ENCODE measurements at regions not wholly inside any gene's neighbourhood (a gene's known extent, or its start where the extent isn't known, plus 50 kb on each side); places are given as distances from the start of the nearest gene placed in this dataset.
A peak's percentile ranks its signal among the peaks of the same experiment; 100 is the strongest.

GRCh38 chr3:146881966-146882760 is 277.0 kb upstream of the PLSCR5 start:
- Histone ChIP-seq H3K36me3 (no peaks in the 10 kb centered on the region), H3K4me3 (no peak overlapping the region), H3K9me3 (no peaks in the 10 kb centered on the region), H3K27me3 (no peaks in the 10 kb centered on the region), H3K4me1 (no peaks in the 10 kb centered on the region), H3K27ac (no peak overlapping the region)
- TF ChIP-seq CTCF (IDR thresholded peaks at IDR 0.05) (no peak), POLR2A (IDR thresholded peaks at IDR 0.05) (no peak)
- intact Hi-C loops (cut with DNase I) = no loop called here
- DNase-seq (no peak), ATAC-seq (no peak)
- WGBS (ENCODE audit: insufficient coverage, low coverage, low lambda C conversion rate, missing lambda C conversion rate) = 48% methylated on average over 3 of the region's 3 CpGs

- Histone ChIP-seq H3K4me3 (no peak overlapping the region), H3K27me3 (no peaks in the 10 kb centered on the region), H3K36me3 (no peaks in the 10 kb centered on the region), H3K9me3 (no peaks in the 10 kb centered on the region), H3K4me1 (no peaks in the 10 kb centered on the region), H3K27ac (no peak overlapping the region)
- TF ChIP-seq CTCF (IDR thresholded peaks at IDR 0.05) = no peak
- TF ChIP-seq POLR2A (IDR thresholded peaks at IDR 0.05) = no peak
- 60% methylated on average over 6 of the region's 6 CpGs for WGBS (ENCODE audit: insufficient coverage, low coverage, low lambda C conversion rate, missing lambda C conversion rate)
- DNase-seq (peak in 1 of 3 donors; percentile 33), ATAC-seq (no peak)
- intact Hi-C loops (cut with DNase I) = no loop called here
These were observed 276.2 kb upstream of the PLSCR5 start for GRCh38 chr3:146881356-146881755.

GRCh38 chr3:146873748-146874147 is 268.6 kb upstream of the PLSCR5 start:
- no peak overlapping the region for H3K27ac ChIP-seq
- no peak for TF ChIP-seq CTCF (IDR thresholded peaks at IDR 0.05)
- no peak for TF ChIP-seq POLR2A (IDR thresholded peaks at IDR 0.05)
- intact Hi-C loops (cut with DNase I) = no loop called here
- no peaks in the 10 kb centered on the region for H3K36me3 ChIP-seq
- no peak overlapping the region for H3K4me3 ChIP-seq
- no peaks in the 10 kb centered on the region for H3K4me1 ChIP-seq
- no peak for ATAC-seq
- H3K9me3 ChIP-seq = no peaks in the 10 kb centered on the region
- DNase-seq = no peak
- no peaks in the 10 kb centered on the region for H3K27me3 ChIP-seq

GRCh38 chr3:146865175-146865755 is 260.1 kb upstream of the PLSCR5 start:
- Histone ChIP-seq H3K9me3 (no peaks in the 10 kb centered on the region), H3K4me1 (no peaks in the 10 kb centered on the region), H3K27ac (no peak overlapping the region), H3K4me3 (no peak overlapping the region), H3K27me3 (no peaks in the 10 kb centered on the region), H3K36me3 (no peaks in the 10 kb centered on the region)
- 32% methylated on average over 7 of the region's 7 CpGs for WGBS (ENCODE audit: insufficient coverage, low coverage, low lambda C conversion rate, missing lambda C conversion rate)
- no peak for ATAC-seq
- no peak for DNase-seq
- intact Hi-C loops (cut with DNase I) = no loop called here
- no peak for TF ChIP-seq POLR2A (IDR thresholded peaks at IDR 0.05)
- no peak for TF ChIP-seq CTCF (IDR thresholded peaks at IDR 0.05)

Measured in right lobe of liver (tissue), 6 donors.